ENCODE measurements at regions not wholly inside any gene's neighbourhood (a gene's known extent, or its start where the extent isn't known, plus 50 kb on each side); places are given as distances from the start of the nearest gene placed in this dataset.

DNA sequence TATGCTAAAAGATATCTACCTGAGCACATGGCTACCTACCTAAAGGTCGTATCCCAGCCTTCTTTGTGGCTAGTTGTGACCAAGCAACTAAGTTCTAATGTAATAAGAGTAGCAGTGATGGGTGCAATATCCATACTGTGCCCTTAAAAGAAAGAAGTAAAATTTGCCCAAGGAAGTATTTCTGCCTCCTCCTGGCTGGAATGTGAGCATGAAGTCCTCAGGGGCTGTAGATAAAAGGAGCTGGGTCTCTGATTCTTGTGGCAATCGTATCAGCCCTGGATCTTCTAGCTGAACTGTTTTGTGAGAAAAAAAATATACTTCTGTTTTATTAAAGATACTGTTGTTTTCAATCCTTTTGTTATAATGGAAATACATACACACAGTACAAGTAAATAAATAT, 217.4 kb downstream of the GPAT3 start:
- TF ChIP-seq POLR2A (IDR thresholded peaks at IDR 0.05) (no peak), CTCF (IDR thresholded peaks at IDR 0.05) (no peak), EP300 (IDR thresholded peaks at IDR 0.05) (no peak), POLR2AphosphoS5 (IDR thresholded peaks at IDR 0.05) (no peak)
